Left kidney (tissue), 1 donor: ENCODE measurements at regions not wholly inside any gene's neighbourhood (a gene's known extent, or its start where the extent isn't known, plus 50 kb on each side); places are given as distances from the start of the nearest gene placed in this dataset.

ENCODE experiments used
- DNase-seq: peaks from one replicate; pipeline ENCODE4 v3.0.0-alpha.2; 2013

DNA sequence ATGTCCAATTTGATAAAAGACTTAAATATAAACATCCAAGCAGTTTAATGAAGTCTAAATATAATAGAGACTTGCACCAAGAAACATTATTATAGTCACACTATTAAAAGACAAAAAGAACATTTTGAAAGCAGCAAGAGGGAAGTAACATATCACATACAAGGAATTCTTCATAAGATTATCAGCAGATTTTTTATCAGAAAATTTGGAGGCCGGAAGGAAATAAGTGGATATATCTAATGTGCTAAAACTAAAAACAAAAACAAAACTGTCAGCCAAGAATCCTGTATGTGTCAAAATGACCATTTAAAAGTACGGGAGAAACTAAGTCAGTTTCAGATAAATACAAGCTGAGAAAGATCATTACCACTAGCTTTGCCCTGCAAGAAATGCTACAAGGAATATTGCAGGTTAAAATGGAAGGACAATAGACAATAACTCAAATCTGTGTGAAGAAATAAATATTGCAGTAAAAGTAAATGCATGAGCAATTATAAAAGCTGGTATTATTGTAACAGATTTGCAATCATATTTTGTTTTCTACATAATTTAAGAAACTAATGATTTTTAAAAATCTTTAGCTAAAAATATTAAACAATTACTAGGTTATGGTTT lies 1665.9 kb upstream of the PCDH20 start:
- DNase-seq = no peak

DNA sequence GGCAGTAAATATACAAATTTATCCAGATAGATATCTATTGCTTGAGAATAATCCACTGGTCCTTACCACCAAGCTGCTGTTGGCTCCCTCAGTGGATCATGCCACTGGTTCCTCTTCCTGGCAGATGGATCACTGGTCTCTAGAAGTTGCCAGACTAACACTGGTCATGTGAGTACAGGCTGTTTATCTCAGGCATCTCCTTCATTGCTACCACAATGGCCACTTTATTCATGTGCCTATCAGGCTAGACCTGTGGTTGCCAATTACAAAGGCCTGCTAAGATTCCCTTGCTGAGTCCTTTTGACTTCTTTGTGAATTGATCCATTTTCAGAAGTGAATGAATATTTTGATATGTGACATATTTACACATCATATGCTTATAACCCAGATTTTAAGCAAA lies 1659.5 kb upstream of the PCDH20 start:
- no peak for DNase-seq

DNA sequence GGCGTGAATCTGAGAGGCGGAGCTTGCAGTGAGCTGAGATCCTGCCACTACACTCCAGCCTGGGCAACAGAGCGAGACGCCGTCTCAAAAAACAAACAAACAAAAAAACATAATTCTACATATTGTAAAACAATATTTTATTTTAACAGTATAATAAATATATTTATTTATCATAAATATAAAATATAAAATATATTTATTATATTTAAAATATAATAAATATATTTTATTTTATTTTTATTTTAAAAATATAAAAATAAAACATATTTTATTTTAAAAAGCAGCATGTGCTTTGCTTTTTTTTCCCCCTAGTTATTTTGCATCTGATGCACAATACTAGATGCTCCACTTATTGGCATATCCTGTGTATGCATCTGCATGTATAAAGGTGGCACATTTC lies 1634.6 kb upstream of the PCDH20 start:
- DNase-seq = no peak

DNA sequence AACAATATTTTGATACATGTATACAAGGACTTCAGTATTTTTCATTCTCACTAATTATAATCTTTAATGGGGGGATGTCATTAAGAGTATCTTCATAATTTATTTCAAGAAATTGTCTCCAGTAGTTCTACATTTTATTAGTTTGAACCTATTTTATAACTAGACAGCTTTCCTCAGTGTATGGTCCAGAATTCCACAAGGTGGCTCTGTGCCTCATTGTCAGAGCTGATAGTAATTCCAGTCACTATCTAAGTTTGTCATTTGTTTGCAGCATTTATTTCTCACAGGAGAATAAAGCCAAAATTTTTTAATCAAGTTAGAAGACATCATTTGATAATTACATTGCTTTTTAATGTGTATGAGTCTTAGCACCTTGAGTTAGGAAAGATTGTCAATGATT lies 1633.0 kb upstream of the PCDH20 start:
- DNase-seq = no peak

DNA sequence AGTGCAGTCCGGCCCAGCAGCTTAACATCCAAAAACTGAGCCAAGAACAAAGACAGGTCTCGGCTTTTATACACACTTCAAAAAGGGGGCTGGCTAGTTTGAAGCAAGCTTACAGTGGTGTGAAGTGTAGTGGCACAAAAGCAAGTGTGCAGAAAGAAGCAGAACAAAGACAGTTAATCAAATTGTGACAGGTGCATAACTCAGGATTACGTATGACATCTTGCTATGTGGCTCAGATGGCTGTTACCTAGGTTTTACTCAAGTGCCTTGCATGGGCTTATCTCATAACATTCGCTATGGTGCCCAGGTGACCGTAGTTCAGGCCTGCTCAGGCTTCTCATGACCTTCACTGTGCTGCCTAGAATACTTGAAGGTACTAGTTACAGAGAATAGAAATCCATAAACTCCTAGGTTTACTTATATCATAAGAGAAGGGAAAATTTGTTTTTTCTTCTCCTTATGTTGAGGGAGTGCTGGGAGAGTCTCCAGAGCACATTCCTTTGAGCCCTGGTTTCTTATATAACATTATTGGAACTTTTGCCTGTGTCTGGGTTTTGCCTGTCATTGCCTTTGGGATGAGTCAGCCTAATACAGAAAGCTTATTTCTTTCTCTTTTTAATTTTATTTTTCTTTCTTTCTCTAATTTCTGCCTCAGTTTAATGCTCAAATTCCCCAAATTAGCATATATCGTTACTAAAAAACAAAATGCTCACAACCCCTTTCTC lies 1629.1 kb upstream of the PCDH20 start:
- no peak for DNase-seq

DNA sequence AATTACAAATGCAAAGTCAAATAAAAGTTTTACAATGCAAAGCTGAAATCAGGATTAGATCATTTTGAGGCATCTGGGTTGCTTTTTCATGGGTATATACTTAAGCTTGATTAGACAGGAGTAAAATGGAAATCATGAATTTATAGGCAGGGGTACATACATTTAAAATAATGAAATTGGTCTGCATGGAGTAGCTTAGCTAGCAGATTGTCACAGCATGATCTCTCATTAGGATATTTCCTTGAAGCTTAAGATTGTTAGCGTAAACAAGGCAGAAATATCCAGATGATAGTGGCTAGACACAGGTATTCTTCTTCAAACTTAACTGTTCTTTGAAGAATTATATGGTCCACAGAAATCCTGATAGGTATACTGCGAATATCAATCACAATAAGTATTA lies 1627.0 kb upstream of the PCDH20 start:
- DNase-seq = no peak

DNA sequence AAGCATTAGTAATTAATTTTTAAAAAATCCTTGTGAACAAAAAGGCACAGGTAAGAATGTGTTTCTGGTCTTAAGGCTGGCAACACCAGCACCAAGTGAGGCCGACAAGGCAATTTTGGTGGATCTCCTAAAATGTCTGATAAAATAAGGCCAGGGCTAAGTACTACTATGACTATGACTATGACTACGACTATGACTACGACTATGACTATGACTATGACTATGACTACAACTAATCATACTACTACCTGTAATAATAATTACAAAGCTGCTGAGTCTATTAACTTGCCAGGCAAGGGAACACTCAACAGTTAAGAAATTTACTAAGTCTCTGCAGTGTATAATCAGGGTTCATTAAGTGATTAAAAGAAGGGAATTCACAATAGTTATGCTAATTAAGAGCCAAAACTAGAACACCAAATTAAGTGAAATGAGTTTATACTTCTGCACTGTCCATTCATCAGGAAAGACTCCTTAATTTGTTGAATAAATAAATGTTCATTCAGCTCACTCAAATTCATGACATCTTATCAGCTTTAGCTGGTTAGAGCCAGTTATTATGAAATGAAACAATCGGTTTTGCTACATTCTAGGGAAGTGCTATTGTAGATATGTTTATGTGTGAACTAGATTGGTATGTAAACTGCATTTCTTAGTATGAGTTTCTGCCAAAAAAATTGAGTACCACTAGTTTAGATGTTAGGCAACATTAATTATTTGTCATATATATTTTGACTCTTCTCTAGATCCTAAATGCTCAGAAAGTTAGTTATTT lies 1626.2 kb upstream of the PCDH20 start:
- no peak for DNase-seq

DNA sequence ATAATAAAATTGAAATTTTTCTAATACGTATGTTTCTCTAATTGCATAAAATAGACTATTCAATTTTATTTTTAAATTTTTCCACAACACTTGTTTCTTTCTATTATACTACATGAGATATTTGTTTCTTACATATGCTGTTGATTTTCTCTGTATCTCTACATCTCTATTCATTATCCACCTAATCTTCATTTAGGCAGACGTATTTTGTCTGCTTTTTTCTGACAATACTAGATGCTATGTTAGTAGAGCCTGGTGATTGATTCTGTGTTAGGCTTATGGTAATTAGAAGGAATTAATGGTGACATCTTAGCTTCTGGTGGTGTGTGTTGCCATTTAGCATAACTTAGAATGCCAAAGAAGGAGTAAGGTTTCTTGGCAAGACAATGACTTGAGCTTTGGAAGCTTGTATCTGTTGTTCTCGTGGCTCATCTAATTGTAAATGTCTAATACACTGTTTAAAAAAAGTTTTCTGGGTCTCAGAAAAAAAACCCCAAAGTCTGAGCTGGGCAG lies 1610.7 kb upstream of the PCDH20 start:
- no peak for DNase-seq

DNA sequence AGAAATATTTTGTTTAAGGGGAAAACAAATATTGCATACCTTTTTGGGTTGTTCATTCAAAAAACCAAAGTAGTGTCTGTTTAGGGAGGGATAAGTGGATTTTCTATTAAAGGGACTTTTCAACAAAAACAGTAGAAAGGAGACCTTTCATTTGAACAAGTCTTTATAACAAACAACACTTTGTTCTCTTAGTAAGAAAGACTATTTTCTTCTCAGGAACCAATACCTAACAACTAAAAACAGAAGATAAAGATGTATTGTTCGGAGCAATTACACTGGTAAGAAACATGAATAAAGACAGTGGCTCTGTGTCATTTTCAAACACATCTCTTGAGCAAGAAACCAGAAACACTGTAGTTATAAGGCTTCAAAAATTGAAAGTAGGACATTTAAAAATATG lies 1610.1 kb upstream of the PCDH20 start:
- no peak for DNase-seq

DNA sequence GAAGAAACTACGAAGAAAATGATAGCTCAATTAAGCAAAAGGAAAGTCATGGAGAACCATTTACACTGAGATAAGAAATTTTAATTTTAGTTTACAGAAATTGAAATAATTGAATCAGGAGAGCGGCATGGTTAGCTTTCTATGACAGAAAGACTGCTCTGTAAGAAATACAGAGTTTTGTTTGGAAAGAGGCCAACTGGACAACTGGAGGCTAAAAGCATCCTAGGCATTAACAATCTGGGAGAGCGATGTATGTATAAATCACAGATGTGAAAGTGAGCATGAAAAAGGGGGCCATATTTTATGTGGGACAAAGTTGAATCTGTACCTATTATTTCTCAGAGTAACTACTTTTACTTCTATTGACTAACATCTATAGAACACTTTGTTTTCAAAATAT lies 1608.8 kb upstream of the PCDH20 start:
- peak; percentile 6 for DNase-seq

DNA sequence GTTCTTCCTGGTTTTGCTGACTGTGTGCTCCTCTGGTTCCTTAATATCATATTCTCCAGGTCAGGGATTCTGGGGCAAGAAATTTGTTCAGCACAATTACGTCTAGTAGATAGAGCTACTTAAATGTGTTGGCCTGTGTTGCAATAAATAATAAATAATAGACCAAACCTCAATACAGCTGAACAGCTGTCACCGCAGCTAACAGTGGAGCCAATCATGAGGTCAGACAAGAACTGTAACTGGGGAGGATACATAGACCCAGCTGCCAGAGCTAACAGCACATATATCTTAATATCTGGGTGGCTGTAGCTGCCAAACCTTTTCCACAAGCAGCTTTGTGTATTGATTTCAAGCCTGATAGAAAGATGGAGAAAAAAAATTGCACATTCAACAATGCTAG lies 1596.3 kb upstream of the PCDH20 start:
- no peak for DNase-seq

DNA sequence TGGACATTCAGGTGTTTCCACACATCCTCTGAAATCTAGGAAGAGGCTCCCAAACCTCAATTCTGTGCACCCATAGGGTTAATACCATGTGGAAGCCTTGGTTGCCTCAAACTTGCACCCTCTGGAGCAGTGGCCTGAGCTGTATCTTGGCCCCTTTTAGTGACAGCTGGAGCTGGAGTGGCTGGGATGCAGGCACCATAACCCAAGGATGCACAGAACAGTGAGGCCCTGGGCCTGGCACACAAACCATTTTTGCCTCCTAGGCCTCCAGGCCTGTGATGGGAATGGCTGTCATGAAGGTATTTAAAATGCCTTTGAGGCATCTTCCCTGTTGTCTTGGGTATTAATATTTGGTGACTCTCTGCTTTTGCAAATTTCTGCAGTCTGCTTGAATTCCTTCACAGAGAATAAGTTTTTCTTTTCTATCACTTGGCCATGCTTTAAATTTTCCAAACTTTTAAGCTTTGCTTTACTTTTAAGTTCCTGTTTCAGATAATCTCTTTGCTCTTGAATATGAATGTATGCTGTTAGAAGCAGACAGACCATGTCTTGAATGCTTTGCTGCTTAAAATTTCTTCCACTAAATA lies 1594.5 kb upstream of the PCDH20 start:
- no peak for DNase-seq

DNA sequence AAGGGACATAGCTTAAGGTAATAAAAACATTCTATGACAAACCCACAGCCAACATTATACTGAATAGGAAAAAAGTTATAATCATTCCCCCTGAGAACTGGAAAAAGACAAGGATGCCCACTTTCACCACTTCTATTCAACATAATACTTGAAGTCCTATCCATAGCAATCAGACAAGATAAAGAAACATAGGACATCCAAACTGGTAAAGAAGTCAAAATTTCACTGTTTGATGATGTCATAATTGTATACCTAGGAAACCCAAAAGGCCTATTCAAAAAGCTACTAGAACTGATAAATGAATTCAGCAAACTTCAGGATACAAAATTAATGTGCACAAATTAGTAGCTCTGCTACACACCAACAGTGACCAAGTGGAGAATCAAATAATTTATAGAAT lies 1590.0 kb upstream of the PCDH20 start:
- DNase-seq = no peak

DNA sequence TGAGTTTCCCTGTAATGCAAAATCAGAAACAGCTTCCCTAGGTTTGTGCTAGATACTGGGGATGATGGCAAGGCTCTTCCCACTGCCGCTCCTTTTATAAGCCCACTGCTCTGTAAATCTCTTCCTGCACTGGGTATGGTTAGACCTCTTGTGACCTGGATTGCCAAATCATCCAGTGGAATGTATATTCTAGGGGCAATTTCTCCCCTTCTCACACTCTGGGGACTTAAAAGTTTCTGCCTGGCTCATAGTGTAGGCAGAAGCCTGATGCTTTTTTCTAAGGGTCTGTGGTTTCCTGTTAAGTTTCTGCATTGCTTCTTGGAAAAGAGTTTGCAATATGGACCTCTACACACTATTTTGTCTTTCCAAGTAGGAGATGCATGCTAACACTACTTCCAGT lies 1582.0 kb upstream of the PCDH20 start:
- no peak for DNase-seq

DNA sequence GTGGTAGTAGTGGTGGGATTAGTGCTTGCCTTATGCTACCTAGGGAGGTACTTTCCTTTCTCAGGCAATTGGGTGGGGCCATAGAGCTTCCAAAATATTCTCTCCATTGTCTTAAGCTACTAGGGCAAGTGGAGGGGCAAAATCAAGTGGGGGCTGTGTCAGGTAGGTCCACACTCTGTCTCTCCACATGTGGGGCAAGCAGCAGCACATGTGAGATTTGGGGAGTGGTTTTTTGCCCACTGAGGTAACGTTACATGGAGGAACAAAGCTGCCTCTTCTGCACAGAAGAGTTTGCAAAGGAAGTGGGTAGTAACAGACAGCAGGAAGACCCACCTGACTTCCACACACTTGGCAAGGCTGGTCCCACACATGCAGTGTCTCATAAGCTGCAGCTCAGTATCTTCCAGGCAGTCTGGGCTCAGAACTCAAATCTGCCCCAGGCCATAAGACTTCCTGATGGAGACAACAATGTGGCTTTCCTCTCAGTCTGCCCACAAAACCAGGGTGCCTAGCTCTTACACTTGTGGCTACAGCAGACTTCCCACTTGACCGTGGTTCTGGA lies 1581.5 kb upstream of the PCDH20 start:
- DNase-seq = no peak

DNA sequence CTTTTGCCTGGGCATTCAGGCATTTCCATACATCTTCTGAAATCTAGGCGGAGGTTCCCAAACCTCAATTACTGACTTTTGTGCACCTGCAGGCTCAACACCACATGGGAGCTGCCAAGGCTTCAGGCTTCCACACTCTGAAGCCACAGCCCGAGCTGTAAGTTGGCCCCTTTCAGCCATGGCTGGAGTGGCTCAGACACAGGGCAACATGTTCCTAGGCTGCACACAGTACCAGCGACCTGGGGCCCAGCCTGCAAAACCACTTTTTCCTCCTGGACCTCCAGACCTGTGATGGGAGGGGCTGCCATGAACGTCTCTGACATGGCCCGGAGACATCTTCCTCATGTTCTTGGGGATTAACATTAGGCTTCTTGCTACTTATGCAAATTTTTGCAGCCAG lies 1558.2 kb upstream of the PCDH20 start:
- DNase-seq = no peak

DNA sequence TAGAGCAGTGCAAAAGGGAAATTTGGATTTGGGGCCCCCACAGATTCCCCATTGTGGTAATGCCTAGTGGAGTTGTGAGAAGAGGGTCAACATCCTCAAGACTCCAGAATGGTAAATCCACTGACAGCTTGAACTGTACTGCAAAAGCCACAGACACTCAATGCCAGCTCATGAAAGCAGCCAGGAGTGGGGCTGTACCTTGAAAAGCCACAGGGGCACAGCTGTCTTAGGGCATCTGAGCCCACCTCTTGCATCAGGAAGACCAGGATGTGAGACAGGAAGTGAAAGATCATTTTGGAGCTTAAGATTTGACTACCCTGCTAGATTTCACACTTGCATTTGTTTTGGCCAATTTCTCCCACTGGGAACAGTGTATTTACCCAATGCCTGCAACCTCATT lies 1548.9 kb upstream of the PCDH20 start:
- DNase-seq = no peak

DNA sequence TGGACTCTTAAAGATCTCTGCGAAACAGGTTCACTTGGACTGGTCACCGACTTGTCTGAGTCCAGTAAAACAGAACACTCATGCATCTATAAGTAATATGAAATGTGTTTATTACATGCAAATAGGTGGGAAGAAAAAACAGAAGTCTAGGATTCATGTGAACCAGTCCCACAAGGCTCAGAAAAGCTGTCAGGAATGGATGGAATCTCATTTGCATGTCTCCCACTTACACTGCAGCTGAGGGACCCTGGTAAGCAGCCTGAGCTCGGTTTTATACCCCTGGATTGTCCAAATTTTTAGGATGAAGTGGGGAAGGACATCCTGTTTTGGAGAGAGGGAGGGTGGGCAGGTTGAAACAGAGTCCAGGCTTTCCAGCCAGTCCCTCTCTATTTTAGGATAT lies 1545.1 kb upstream of the PCDH20 start:
- no peak for DNase-seq

DNA sequence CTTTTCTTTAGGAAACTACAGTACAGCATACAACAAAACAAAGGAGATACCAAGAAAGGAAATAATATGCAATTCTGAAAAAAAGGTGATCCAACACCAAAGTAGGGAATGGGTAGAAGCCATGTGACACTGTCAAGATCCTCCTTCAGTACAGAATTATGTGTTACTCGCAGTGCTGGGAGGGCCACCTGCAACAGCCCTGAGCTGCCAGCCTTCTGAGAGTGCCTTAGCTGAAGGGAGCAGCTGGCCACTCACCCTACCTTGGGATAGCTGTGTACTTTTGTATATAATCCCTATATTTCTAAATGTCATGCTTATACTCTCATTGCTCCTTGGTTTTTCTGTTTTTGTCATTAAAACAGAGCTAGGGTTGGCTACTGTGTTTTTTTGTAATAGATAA lies 1518.2 kb upstream of the PCDH20 start:
- no peak for DNase-seq

DNA sequence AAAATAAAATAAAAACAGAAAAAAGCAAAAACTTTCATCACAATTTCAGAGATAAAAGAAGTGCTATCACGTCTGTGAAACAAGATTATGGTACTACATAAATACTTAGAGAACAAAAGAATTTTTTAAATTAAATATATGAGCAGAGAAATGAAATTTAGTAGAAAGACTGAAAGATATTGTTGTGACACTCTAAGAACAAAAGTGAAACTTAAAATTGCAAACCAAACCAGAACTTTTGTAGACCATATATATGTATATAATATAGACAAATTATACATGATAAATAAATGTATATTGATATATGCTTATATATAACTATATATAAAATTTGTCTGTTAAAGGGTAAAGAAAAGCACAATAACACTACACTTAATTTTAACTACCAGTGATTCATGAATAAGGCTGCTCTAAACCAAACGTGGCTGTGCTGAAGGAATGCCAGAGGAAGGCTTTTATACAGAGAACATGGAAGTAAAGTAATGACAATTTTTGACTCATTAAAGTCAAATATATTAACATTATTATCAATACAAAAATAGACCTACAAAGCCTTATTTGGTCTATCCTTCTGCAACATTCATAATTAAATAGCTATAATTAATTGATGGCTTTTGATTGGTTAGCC lies 1516.7 kb upstream of the PCDH20 start:
- DNase-seq = no peak

DNA sequence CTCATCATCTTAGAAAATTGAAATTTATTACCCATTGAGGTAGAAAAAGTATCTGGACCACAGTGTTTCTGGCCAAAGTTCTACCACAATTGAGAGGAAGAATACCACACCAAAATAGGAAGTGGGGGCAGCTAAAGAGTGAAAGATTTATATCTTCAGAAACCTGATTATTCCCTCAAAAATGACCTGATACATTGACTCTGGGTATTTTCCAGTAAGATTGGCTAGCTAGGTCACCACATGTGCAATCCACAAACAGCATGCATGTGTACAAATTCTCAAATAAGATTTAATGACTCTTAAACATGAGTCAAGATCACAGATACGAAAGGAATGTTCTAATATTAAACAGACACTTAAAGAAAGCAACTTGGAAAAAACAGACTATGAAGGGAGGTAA lies 1516.2 kb upstream of the PCDH20 start:
- no peak for DNase-seq

DNA sequence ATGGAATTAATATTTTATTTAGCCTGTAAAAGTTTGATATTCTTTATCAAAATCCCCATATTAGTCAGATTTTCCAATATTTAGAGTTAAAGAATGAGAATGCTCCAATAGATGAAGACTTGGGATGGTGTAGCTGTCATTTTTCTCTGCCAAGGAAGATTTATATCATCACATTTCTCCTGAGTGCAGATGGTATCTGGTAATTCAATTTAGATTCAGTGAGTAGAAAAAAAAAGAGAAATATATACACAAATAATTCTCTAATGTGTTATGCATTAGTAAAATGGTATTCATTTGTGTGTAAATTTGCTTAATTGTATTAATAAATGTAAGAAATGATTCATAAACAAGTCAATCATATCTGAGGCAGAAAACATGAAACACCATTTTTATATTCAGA lies 1508.7 kb upstream of the PCDH20 start:
- DNase-seq = no peak
